ENCODE measurements at regions not wholly inside any gene's neighbourhood (a gene's known extent, or its start where the extent isn't known, plus 50 kb on each side); places are given as distances from the start of the nearest gene placed in this dataset.
"Not testable (repeated sequence)": the region's sequence is repeated elsewhere in the genome, so short reads cannot be mapped to it uniquely, and the experiment has no call there.

DNA sequence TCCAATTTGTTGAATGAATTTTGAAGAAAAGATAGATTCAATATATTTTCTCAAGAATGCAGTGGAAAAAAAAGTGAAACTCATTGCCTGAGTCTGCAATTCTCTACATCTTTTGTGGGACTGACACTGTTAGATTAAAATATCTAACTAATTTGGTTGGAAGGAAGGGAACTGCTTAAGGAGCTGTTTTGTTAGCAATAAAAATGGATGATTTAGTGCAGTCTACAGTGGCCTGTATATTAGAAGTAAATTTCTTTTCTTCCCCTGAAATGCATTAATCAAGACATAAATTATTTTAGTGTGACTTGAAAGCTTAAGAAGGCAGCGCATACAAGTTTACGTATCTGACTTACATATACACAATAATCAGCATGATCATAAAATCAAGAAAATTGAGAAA is 1332.6 kb downstream of the EPHA7 start:
- intact Hi-C loops (cut with micrococcal nuclease; ENCODE audit: unreplicated experiment) = no loop called here
- ChIA-PET CTCF (no interaction called here), POLR2A (ENCODE audit: low non-redundant PET) (no interaction called here)
- Histone ChIP-seq H3K36me3 (ENCODE audit: insufficient read depth, low read length, poor library complexity, severe bottlenecking) (no peaks in the 10 kb centered on the region), H3K4me3 (ENCODE audit: low read depth, low read length, poor library complexity, severe bottlenecking) (no peak overlapping the region), H3K27me3 (replicated peaks; ENCODE audit: insufficient read depth, low read depth, low read length, poor library complexity) (no peaks in the 10 kb centered on the region), H3K9me3 (ENCODE audit: low read depth, low read length, poor library complexity, severe bottlenecking) (peaks cover 12% of the 10 kb centered on the region), H3K4me1 (ENCODE audit: insufficient read depth, low read length, poor library complexity, severe bottlenecking) (no peaks in the 10 kb centered on the region), H3K27ac (ENCODE audit: low read depth, low read length, poor library complexity, severe bottlenecking) (no peak overlapping the region)
- no TSS peak for BruUV-seq (replicated peaks)
- DNase-seq (ENCODE audit: low spot score) = no peak
- TF ChIP-seq, protein P1, sequence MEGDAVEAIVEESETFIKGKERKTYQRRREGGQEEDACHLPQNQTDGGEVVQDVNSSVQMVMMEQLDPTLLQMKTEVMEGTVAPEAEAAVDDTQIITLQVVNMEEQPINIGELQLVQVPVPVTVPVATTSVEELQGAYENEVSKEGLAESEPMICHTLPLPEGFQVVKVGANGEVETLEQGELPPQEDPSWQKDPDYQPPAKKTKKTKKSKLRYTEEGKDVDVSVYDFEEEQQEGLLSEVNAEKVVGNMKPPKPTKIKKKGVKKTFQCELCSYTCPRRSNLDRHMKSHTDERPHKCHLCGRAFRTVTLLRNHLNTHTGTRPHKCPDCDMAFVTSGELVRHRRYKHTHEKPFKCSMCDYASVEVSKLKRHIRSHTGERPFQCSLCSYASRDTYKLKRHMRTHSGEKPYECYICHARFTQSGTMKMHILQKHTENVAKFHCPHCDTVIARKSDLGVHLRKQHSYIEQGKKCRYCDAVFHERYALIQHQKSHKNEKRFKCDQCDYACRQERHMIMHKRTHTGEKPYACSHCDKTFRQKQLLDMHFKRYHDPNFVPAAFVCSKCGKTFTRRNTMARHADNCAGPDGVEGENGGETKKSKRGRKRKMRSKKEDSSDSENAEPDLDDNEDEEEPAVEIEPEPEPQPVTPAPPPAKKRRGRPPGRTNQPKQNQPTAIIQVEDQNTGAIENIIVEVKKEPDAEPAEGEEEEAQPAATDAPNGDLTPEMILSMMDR (conservative IDR thresholded peaks at IDR 0.05; ENCODE audit: low read depth, low read length) = no peak

DNA sequence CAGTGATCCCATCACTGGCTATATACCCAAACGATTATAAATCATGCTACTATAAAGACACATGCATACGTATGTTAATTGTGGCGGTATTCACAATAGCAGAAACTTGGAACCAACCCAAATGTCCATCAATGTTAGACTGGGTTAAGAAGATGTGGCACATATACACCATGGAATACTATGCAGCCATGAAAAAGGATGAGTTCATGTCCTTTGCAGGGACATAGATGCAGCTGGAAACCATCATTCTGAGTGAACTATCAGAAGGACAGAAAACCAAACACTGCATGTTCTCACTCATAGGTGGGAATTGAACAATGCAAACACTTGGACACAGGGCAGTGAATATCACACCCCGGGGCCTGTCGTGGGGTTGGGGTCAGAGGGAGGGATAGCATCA is 1335.4 kb downstream of the EPHA7 start:
- CTCF ChIA-PET; H3K27ac ChIP-seq (ENCODE audit: low read depth, low read length, poor library complexity, severe bottlenecking); DNase-seq (ENCODE audit: low spot score); H3K27me3 ChIP-seq (replicated peaks; ENCODE audit: insufficient read depth, low read depth, low read length, poor library complexity); H3K36me3 ChIP-seq (ENCODE audit: insufficient read depth, low read length, poor library complexity, severe bottlenecking); intact Hi-C loops (cut with micrococcal nuclease; ENCODE audit: unreplicated experiment); POLR2A ChIA-PET (ENCODE audit: low non-redundant PET); H3K4me1 ChIP-seq (ENCODE audit: insufficient read depth, low read length, poor library complexity, severe bottlenecking); BruUV-seq (replicated peaks); H3K4me3 ChIP-seq (ENCODE audit: low read depth, low read length, poor library complexity, severe bottlenecking): not testable (repeated sequence)
- peaks cover 12% of the 10 kb centered on the region for H3K9me3 ChIP-seq (ENCODE audit: low read depth, low read length, poor library complexity, severe bottlenecking)

DNA sequence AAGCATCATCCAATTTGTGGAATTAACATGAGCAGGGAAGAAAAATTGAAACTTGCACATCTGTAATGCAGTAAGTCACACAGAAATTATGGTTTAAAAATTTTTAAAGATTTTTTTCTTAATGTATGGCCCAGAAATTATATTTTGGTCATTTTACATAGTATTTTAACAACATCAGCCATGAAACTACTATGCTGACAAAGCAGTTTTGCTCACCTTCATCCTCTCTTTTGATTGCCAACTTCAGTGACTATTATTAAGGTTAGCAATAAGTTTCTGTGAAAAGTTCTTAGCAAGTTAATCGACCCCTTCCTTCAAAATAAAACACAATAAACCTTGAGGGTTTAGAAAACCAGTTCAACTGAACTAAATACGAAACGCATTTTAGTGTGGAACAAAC is 1347.0 kb downstream of the EPHA7 start:
- H3K27me3 ChIP-seq (replicated peaks; ENCODE audit: insufficient read depth, low read depth, low read length, poor library complexity) = no peaks in the 10 kb centered on the region
- no peak for DNase-seq (ENCODE audit: low spot score)
- H3K27ac ChIP-seq (ENCODE audit: low read depth, low read length, poor library complexity, severe bottlenecking) = no peak overlapping the region
- H3K9me3 ChIP-seq (ENCODE audit: low read depth, low read length, poor library complexity, severe bottlenecking) = no peaks in the 10 kb centered on the region
- no TSS peak for BruUV-seq (replicated peaks)
- H3K4me3 ChIP-seq (ENCODE audit: low read depth, low read length, poor library complexity, severe bottlenecking) = no peak overlapping the region
- no peaks in the 10 kb centered on the region for H3K36me3 ChIP-seq (ENCODE audit: insufficient read depth, low read length, poor library complexity, severe bottlenecking)
- POLR2A ChIA-PET (ENCODE audit: low non-redundant PET) = no interaction called here
- intact Hi-C loops (cut with micrococcal nuclease; ENCODE audit: unreplicated experiment) = no loop called here
- CTCF ChIA-PET = no interaction called here
- TF ChIP-seq, protein P1 (conservative IDR thresholded peaks at IDR 0.05; ENCODE audit: low read depth, low read length) = no peak
- TF ChIP-seq EZH2 (IDR thresholded peaks at IDR 0.05; ENCODE audit: borderline replicate concordance, low read depth, low read length, poor library complexity, severe bottlenecking) = no peak
- peaks cover 10% of the 10 kb centered on the region for H3K4me1 ChIP-seq (ENCODE audit: insufficient read depth, low read length, poor library complexity, severe bottlenecking)

DNA sequence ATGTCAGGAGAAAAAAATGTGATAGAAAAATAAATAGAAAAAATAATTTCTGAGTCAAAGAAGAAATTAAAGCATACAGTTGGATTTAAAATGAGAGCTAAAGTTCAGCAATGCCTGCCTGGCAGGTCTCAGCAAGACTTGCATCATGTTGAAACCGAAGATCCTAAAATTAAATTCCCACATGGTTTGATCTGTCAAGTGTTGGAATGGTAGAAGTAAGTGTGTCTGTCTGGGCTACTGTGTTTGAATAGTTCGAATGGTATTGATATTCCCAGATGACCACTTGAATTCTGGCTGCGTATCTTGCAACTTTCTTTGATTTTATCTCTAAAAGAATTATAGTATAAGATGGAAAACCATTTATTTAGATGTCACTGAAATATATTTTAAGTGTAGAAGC is 1349.6 kb downstream of the EPHA7 start:
- no TSS peak for BruUV-seq (replicated peaks)
- no peak overlapping the region for H3K27ac ChIP-seq (ENCODE audit: low read depth, low read length, poor library complexity, severe bottlenecking)
- CTCF ChIA-PET = no interaction called here
- no peaks in the 10 kb centered on the region for H3K36me3 ChIP-seq (ENCODE audit: insufficient read depth, low read length, poor library complexity, severe bottlenecking)
- intact Hi-C loops (cut with micrococcal nuclease; ENCODE audit: unreplicated experiment) = no loop called here
- no peaks in the 10 kb centered on the region for H3K9me3 ChIP-seq (ENCODE audit: low read depth, low read length, poor library complexity, severe bottlenecking)
- no peaks in the 10 kb centered on the region for H3K27me3 ChIP-seq (replicated peaks; ENCODE audit: insufficient read depth, low read depth, low read length, poor library complexity)
- TF ChIP-seq, protein P1 (conservative IDR thresholded peaks at IDR 0.05; ENCODE audit: low read depth, low read length) = no peak
- no peak for TF ChIP-seq EZH2 (IDR thresholded peaks at IDR 0.05; ENCODE audit: borderline replicate concordance, low read depth, low read length, poor library complexity, severe bottlenecking)
- no peak for DNase-seq (ENCODE audit: low spot score)
- POLR2A ChIA-PET (ENCODE audit: low non-redundant PET) = no interaction called here
- H3K4me1 ChIP-seq (ENCODE audit: insufficient read depth, low read length, poor library complexity, severe bottlenecking) = peaks cover 10% of the 10 kb centered on the region
- H3K4me3 ChIP-seq (ENCODE audit: low read depth, low read length, poor library complexity, severe bottlenecking) = no peak overlapping the region

Data from A673 (cell line).